ENCODE measurements at regions not wholly inside any gene's neighbourhood (a gene's known extent, or its start where the extent isn't known, plus 50 kb on each side); places are given as distances from the start of the nearest gene placed in this dataset.

DNA sequence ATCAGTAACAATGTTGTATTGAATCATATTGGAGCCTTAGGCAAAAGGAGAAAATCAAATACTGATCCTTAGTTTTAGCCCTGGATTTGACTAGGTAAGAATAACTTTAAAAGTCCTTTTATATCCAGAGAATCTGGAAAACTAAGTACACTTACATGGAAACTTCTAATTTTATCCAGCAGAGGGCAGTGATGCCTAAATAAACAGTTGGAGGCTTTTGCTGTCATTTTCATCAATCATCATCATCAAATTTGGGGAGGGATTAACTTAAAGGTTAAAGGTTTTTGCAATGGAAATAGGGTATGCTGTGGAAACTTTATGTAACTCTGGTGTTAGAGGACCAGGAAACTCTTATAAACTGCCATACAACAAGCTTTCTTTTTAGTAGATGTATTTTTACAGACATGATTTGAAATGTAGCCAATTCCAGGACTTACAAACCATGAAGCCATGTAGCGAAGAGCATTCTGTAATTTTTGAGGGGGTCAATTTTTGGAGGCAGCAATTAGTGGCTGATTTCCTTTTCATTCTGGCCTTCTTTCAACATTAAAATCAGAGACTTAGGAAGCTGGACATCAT, 112.7 kb downstream of the OSTF1 start:
- BruUV-seq (replicated peaks), result no TSS peak
- CTCF ChIA-PET, result interaction anchor here (0.8 to 1.5 kb wide), 6 partner anchors 28 to 280 kb away, joined by 3 to 9 read pairs (median 3); no protein-coding TSS in a partner anchor
- no peak overlapping the region for H2AFZ ChIP-seq (ENCODE audit: low read depth, low read length, poor library complexity, severe bottlenecking)
- intact Hi-C loops (cut with micrococcal nuclease), result loop anchor here (1.0 to 2.0 kb wide), 3 partner anchors 37 to 1102 kb away; no protein-coding TSS in a partner anchor
- H3K9ac ChIP-seq (ENCODE audit: low read length), result no peak overlapping the region
- no peaks in the 10 kb centered on the region; the same call in none of the 2 replicates for H3K27me3 ChIP-seq (ENCODE audit: insufficient read depth, low read length)
- POLR2A ChIA-PET, result no interaction called here
- H3K9me2 ChIP-seq (ENCODE audit: insufficient read depth), result no peaks in the 10 kb centered on the region
- H3K36me3 ChIP-seq (ENCODE audit: control insufficient read depth in 1 of 2, insufficient read depth in 2 of 2, low read length in 2 of 2), result no peaks in the 10 kb centered on the region
- RAD21 ChIA-PET (ENCODE audit: low non-redundant PET in 1 of 2, low total read pairs in 2 of 2, uncharacterized antibody in 2 of 2, unreplicated experiment in 2 of 2), result interaction anchor here in 1 of 2 experiments (0.5 kb wide), 1 partner anchor 23 kb away, joined by 3 read pairs; no protein-coding TSS in a partner anchor
- H3K27ac ChIP-seq (ENCODE audit: low read depth, low read length), result no peak overlapping the region
- H3K79me2 ChIP-seq (ENCODE audit: insufficient read depth, low read length), result no peaks in the 10 kb centered on the region
- TF ChIP-seq FOSL1 (IDR thresholded peaks at IDR 0.05; ENCODE audit: low read depth) (no peak), CEBPB (IDR thresholded peaks at IDR 0.05; ENCODE audit: low read depth) (no peak), CBX3 (IDR thresholded peaks at IDR 0.05; ENCODE audit: low read depth) (no peak), RAD21 (IDR thresholded peaks at IDR 0.05; ENCODE audit: low read depth) (peak; percentile 78), EZH2 (IDR thresholded peaks at IDR 0.05) (no peak)
- TF ChIP-seq, protein P1, sequence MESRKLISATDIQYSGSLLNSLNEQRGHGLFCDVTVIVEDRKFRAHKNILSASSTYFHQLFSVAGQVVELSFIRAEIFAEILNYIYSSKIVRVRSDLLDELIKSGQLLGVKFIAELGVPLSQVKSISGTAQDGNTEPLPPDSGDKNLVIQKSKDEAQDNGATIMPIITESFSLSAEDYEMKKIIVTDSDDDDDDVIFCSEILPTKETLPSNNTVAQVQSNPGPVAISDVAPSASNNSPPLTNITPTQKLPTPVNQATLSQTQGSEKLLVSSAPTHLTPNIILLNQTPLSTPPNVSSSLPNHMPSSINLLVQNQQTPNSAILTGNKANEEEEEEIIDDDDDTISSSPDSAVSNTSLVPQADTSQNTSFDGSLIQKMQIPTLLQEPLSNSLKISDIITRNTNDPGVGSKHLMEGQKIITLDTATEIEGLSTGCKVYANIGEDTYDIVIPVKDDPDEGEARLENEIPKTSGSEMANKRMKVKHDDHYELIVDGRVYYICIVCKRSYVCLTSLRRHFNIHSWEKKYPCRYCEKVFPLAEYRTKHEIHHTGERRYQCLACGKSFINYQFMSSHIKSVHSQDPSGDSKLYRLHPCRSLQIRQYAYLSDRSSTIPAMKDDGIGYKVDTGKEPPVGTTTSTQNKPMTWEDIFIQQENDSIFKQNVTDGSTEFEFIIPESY (IDR thresholded peaks at IDR 0.05; ENCODE audit: extremely low read depth, insufficient replicate concordance, low read length), result no peak
- TF ChIP-seq, protein P2, sequence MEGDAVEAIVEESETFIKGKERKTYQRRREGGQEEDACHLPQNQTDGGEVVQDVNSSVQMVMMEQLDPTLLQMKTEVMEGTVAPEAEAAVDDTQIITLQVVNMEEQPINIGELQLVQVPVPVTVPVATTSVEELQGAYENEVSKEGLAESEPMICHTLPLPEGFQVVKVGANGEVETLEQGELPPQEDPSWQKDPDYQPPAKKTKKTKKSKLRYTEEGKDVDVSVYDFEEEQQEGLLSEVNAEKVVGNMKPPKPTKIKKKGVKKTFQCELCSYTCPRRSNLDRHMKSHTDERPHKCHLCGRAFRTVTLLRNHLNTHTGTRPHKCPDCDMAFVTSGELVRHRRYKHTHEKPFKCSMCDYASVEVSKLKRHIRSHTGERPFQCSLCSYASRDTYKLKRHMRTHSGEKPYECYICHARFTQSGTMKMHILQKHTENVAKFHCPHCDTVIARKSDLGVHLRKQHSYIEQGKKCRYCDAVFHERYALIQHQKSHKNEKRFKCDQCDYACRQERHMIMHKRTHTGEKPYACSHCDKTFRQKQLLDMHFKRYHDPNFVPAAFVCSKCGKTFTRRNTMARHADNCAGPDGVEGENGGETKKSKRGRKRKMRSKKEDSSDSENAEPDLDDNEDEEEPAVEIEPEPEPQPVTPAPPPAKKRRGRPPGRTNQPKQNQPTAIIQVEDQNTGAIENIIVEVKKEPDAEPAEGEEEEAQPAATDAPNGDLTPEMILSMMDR (IDR thresholded peaks at IDR 0.05 in 2 of 3, conservative IDR thresholded peaks at IDR 0.05 in 1 of 3; ENCODE audit: borderline replicate concordance in 1 of 3, insufficient read depth in 1 of 3, low read depth in 2 of 3, low read length in 2 of 3), result peak; percentile 45 to 76 (median 76); a peak in 5 of 6 replicates
- TF ChIP-seq, protein P3, sequence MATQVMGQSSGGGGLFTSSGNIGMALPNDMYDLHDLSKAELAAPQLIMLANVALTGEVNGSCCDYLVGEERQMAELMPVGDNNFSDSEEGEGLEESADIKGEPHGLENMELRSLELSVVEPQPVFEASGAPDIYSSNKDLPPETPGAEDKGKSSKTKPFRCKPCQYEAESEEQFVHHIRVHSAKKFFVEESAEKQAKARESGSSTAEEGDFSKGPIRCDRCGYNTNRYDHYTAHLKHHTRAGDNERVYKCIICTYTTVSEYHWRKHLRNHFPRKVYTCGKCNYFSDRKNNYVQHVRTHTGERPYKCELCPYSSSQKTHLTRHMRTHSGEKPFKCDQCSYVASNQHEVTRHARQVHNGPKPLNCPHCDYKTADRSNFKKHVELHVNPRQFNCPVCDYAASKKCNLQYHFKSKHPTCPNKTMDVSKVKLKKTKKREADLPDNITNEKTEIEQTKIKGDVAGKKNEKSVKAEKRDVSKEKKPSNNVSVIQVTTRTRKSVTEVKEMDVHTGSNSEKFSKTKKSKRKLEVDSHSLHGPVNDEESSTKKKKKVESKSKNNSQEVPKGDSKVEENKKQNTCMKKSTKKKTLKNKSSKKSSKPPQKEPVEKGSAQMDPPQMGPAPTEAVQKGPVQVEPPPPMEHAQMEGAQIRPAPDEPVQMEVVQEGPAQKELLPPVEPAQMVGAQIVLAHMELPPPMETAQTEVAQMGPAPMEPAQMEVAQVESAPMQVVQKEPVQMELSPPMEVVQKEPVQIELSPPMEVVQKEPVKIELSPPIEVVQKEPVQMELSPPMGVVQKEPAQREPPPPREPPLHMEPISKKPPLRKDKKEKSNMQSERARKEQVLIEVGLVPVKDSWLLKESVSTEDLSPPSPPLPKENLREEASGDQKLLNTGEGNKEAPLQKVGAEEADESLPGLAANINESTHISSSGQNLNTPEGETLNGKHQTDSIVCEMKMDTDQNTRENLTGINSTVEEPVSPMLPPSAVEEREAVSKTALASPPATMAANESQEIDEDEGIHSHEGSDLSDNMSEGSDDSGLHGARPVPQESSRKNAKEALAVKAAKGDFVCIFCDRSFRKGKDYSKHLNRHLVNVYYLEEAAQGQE (IDR thresholded peaks at IDR 0.05; ENCODE audit: low read depth), result no peak
- no peaks in the 10 kb centered on the region for H4K20me1 ChIP-seq (ENCODE audit: insufficient read depth)
- no peak overlapping the region for H3K4me2 ChIP-seq (ENCODE audit: low read length)
- H3K9me3 ChIP-seq (ENCODE audit: control insufficient read depth in 1 of 2, insufficient read depth in 1 of 2, low read depth in 1 of 2, low read length in 2 of 2), result no peaks in the 10 kb centered on the region
- ATAC-seq (peak; percentile 55), DNase-seq (ENCODE audit: low read depth, low spot score) (peak; percentile 61)
- no peaks in the 10 kb centered on the region for H3K4me1 ChIP-seq (ENCODE audit: control insufficient read depth in 1 of 2, insufficient read depth in 2 of 2, low read length in 2 of 2)
- H3K4me3 ChIP-seq (replicated peaks in 1 of 2; ENCODE audit: low read depth in 1 of 2, low read length in 2 of 2), result no peak overlapping the region
